ENCODE measurements at regions not wholly inside any gene's neighbourhood (a gene's known extent, or its start where the extent isn't known, plus 50 kb on each side); places are given as distances from the start of the nearest gene placed in this dataset.

DNA sequence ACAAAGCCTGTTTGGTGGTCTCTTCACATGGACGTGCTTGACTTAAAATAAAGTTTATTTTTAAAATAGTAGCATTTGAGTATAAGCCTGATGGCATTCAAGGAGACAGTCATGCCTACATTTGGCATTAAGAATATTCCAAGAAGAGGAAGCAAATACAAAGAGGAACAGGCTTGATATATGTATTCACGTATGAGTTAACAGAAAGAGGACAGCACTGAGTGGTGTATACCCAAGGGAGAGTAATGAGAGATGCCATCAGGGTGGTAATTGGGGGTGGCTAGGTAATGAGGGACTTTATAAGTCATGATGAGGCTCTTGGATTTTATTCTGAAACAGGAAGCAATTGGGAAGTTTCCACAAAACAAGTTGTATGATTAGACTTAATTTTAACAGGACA, 363.3 kb downstream of the SEMA3D start (continued):
- TF ChIP-seq, protein P1, sequence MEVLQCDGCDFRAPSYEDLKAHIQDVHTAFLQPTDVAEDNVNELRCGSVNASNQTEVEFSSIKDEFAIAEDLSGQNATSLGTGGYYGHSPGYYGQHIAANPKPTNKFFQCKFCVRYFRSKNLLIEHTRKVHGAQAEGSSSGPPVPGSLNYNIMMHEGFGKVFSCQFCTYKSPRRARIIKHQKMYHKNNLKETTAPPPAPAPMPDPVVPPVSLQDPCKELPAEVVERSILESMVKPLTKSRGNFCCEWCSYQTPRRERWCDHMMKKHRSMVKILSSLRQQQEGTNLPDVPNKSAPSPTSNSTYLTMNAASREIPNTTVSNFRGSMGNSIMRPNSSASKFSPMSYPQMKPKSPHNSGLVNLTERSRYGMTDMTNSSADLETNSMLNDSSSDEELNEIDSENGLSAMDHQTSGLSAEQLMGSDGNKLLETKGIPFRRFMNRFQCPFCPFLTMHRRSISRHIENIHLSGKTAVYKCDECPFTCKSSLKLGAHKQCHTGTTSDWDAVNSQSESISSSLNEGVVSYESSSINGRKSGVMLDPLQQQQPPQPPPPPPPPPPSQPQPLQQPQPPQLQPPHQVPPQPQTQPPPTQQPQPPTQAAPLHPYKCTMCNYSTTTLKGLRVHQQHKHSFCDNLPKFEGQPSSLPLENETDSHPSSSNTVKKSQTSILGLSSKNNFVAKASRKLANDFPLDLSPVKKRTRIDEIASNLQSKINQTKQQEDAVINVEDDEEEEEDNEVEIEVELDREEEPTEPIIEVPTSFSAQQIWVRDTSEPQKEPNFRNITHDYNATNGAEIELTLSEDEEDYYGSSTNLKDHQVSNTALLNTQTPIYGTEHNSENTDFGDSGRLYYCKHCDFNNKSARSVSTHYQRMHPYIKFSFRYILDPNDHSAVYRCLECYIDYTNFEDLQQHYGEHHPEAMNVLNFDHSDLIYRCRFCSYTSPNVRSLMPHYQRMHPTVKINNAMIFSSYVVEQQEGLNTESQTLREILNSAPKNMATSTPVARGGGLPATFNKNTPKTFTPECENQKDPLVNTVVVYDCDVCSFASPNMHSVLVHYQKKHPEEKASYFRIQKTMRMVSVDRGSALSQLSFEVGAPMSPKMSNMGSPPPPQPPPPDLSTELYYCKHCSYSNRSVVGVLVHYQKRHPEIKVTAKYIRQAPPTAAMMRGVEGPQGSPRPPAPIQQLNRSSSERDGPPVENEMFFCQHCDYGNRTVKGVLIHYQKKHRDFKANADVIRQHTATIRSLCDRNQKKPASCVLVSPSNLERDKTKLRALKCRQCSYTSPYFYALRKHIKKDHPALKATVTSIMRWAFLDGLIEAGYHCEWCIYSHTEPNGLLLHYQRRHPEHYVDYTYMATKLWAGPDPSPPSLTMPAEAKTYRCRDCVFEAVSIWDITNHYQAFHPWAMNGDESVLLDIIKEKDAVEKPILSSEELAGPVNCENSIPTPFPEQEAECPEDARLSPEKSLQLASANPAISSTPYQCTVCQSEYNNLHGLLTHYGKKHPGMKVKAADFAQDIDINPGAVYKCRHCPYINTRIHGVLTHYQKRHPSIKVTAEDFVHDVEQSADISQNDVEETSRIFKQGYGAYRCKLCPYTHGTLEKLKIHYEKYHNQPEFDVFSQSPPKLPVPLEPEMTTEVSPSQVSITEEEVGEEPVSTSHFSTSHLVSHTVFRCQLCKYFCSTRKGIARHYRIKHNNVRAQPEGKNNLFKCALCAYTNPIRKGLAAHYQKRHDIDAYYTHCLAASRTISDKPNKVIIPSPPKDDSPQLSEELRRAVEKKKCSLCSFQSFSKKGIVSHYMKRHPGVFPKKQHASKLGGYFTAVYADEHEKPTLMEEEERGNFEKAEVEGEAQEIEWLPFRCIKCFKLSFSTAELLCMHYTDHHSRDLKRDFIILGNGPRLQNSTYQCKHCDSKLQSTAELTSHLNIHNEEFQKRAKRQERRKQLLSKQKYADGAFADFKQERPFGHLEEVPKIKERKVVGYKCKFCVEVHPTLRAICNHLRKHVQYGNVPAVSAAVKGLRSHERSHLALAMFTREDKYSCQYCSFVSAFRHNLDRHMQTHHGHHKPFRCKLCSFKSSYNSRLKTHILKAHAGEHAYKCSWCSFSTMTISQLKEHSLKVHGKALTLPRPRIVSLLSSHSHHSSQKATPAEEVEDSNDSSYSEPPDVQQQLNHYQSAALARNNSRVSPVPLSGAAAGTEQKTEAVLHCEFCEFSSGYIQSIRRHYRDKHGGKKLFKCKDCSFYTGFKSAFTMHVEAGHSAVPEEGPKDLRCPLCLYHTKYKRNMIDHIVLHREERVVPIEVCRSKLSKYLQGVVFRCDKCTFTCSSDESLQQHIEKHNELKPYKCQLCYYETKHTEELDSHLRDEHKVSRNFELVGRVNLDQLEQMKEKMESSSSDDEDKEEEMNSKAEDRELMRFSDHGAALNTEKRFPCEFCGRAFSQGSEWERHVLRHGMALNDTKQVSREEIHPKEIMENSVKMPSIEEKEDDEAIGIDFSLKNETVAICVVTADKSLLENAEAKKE (CRISPR knock-in tag; IDR thresholded peaks at IDR 0.05) = no peak

DNA sequence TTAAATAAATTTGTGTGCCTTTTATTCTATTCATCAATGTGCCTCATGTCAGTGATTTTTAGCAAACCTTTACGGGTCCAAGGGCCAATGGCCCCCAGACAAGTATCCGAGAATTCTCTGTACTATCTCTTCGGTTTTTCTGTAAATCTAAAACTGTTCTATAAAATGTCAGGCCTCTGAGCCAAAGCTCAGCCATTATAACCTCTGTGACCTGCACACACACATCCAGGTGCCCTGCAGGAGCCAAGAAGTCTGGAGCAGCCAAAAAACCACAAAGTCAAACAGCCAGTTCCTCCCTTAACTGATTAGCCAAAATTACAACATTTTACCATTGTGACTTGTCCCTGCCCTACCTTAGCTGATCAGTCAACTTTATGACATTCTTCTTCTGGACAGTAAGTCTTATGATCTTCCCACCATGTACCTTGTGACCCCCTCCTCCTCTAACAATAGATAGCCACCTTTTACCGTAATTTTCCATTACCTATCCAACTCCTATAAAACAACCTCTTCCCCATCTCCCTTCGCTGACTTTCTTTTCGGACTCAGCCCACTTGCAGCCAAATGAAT, 363.8 kb downstream of the SEMA3D start:
- H3K79me2 ChIP-seq (replicated peaks; ENCODE audit: insufficient read depth) = no peaks in the 10 kb centered on the region
- ATAC-seq (no peak), DNase-seq (ENCODE audit: low spot score) (no peak)
- H4K20me1 ChIP-seq (replicated peaks; ENCODE audit: insufficient read depth) = no peaks in the 10 kb centered on the region
- H3K36me3 ChIP-seq (ENCODE audit: insufficient read depth) = no peaks in the 10 kb centered on the region
- Mint-ChIP-seq H3K9me3 (no peaks in the 10 kb centered on the region), H3K4me3 (no peak overlapping the region), H3K27ac (no peak overlapping the region), H3K27me3 (ENCODE audit: insufficient read depth, low read depth, poor library complexity) (no peaks in the 10 kb centered on the region), H3K36me3 (ENCODE audit: low read depth) (no peaks in the 10 kb centered on the region; the same call in 2 of the 3 replicates), H3K4me1 (peaks cover 19% of the 10 kb centered on the region)
- H3K4me3 ChIP-seq = no peak overlapping the region
- H3K27ac ChIP-seq (ENCODE audit: low read depth) = no peak overlapping the region
- H2AFZ ChIP-seq = no peak overlapping the region
- H3K4me2 ChIP-seq = no peak overlapping the region
- no peaks in the 10 kb centered on the region for H3K27me3 ChIP-seq (ENCODE audit: insufficient read depth)
- H3F3A ChIP-seq (replicated peaks; ENCODE audit: low read depth) = no peaks in the 10 kb centered on the region
- no peaks in the 10 kb centered on the region; the same call in 1 of the 2 replicates for H3K4me1 ChIP-seq (ENCODE audit: insufficient read depth)
- peaks cover 10% of the 10 kb centered on the region; the same call in 1 of the 2 replicates for H3K9me2 ChIP-seq (ENCODE audit: insufficient read depth)
- TF ChIP-seq, protein P2, sequence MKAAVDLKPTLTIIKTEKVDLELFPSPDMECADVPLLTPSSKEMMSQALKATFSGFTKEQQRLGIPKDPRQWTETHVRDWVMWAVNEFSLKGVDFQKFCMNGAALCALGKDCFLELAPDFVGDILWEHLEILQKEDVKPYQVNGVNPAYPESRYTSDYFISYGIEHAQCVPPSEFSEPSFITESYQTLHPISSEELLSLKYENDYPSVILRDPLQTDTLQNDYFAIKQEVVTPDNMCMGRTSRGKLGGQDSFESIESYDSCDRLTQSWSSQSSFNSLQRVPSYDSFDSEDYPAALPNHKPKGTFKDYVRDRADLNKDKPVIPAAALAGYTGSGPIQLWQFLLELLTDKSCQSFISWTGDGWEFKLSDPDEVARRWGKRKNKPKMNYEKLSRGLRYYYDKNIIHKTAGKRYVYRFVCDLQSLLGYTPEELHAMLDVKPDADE (IDR thresholded peaks at IDR 0.05) = no peak
- no peak for TF ChIP-seq EZH2 (IDR thresholded peaks at IDR 0.05; ENCODE audit: low read depth, unreplicated experiment)
- no peak for TF ChIP-seq CREB1 (CRISPR knock-in tag; IDR thresholded peaks at IDR 0.05; ENCODE audit: low read depth)
- TF ChIP-seq EZH2phosphoT487 (IDR thresholded peaks at IDR 0.05; ENCODE audit: unreplicated experiment) = no peak
- TF ChIP-seq JUNB (IDR thresholded peaks at IDR 0.05; ENCODE audit: unreplicated experiment) = no peak
- no peak for TF ChIP-seq ZNF114 (CRISPR knock-in tag; IDR thresholded peaks at IDR 0.05)
- no peak for TF ChIP-seq REST (IDR thresholded peaks at IDR 0.05; ENCODE audit: unreplicated experiment)
- TF ChIP-seq CTCF (conservative IDR thresholded peaks at IDR 0.05; ENCODE audit: low read depth in 2 of 2) = no peak
- no peak for TF ChIP-seq STAT1 (IDR thresholded peaks at IDR 0.05; ENCODE audit: unreplicated experiment)
- TF ChIP-seq ZNF331 (CRISPR knock-in tag; IDR thresholded peaks at IDR 0.05; ENCODE audit: low read depth) = no peak
- no peak for TF ChIP-seq POLR2AphosphoS5 (IDR thresholded peaks at IDR 0.05; ENCODE audit: low read depth)
- no peak for TF ChIP-seq NANOG (IDR thresholded peaks at IDR 0.05; ENCODE audit: borderline replicate concordance)

All from GM23338 (cell line).